H1 (cell line): ENCODE measurements at regions not wholly inside any gene's neighbourhood (a gene's known extent, or its start where the extent isn't known, plus 50 kb on each side); places are given as distances from the start of the nearest gene placed in this dataset.

Experiments
- ATF3 ChIP-seq: IDR thresholded peaks from 2 replicates; pipeline ENCODE4 v1.6.1; 2011; ENCODE audit warnings: low read depth, mild to moderate bottlenecking, low read length; ENCODE audit not compliant: insufficient read depth
- BRCA1 ChIP-seq: IDR thresholded peaks from 2 replicates; pipeline ENCODE4 v1.6.1; 2012; ENCODE audit warnings: low read depth, low read length, improper control_type of control experiment
- CREB1 ChIP-seq: IDR thresholded peaks from 2 replicates; pipeline ENCODE4 v1.6.1; 2012; ENCODE audit warnings: inconsistent platforms
- CTCF ChIP-seq, 3 experiments: IDR thresholded peaks; 1 replicate in 2 of 3; 2 replicates in 1 of 3; pipeline versions ENCODE4 v1.5.1 to v1.6.1; 2011; ENCODE audit warnings: low read length in 3 of 3, mild to moderate bottlenecking in 3 of 3, inconsistent platforms in 2 of 3, low read depth in 1 of 3, moderate library complexity in 1 of 3; ENCODE audit not compliant: insufficient read depth in 1 of 3; ENCODE audit errors: control extremely low read depth in 1 of 3
- GABPA ChIP-seq: IDR thresholded peaks from 2 replicates; pipeline ENCODE4 v1.6.1; 2011; ENCODE audit warnings: mild to moderate bottlenecking, low read length, moderate library complexity, borderline replicate concordance; ENCODE audit not compliant: insufficient read depth
- KDM5A ChIP-seq: fragments of 200-600 bp; IDR thresholded peaks from 2 replicates; pipeline ENCODE4 v1.7.1; 2012; ENCODE audit warnings: mild to moderate bottlenecking, low read length, inconsistent platforms, mixed read lengths
- POLR2A ChIP-seq, 2 experiments: IDR thresholded peaks; 1 replicate in 1 of 2; 2 replicates in 1 of 2; pipeline ENCODE4 v1.6.1; 2011; ENCODE audit warnings: low read depth in 2 of 2, low read length in 2 of 2, mild to moderate bottlenecking in 2 of 2; ENCODE audit errors: control extremely low read depth in 1 of 2
- RAD21 ChIP-seq, 2 experiments: IDR thresholded peaks in 1 of 2; conservative IDR thresholded peaks in 1 of 2; 2 replicates each; pipeline ENCODE4 v1.6.1; 2011; ENCODE audit warnings: low read depth in 2 of 2, low read length in 2 of 2, improper control_type of control experiment in 1 of 2, inconsistent platforms in 1 of 2, mild to moderate bottlenecking in 1 of 2, moderate library complexity in 1 of 2
- SP4 ChIP-seq: IDR thresholded peaks from 2 replicates; pipeline ENCODE4 v1.6.1; 2012; ENCODE audit warnings: low read length, inconsistent platforms
- SUZ12 ChIP-seq: fragments of 200-600 bp; sonication (generic); IDR thresholded peaks from 2 replicates; pipeline ENCODE4 v1.6.1; 2012; ENCODE audit warnings: mild to moderate bottlenecking, inconsistent platforms, low read length, moderate library complexity, mixed read lengths
- ZNF274 ChIP-seq: IDR thresholded peaks from 2 replicates; pipeline ENCODE4 v1.7.0; 2012; ENCODE audit warnings: low read length, borderline replicate concordance; ENCODE audit errors: extremely low read depth

GRCh38 chr18:22697561-22697960 is 235.6 kb upstream of the RBBP8 start:
- TF ChIP-seq SUZ12 (no peak), CTCF (IDR thresholded peaks at IDR 0.05; ENCODE audit: control extremely low read depth in 1 of 3, insufficient read depth in 1 of 3, low read depth in 1 of 3, low read length in 3 of 3) (no peak), ATF3 (no peak), BRCA1 (no peak), SP4 (no peak), CREB1 (no peak), POLR2A (IDR thresholded peaks at IDR 0.05; ENCODE audit: control extremely low read depth in 1 of 2, low read depth in 2 of 2, low read length in 2 of 2) (no peak), GABPA (no peak), RAD21 (IDR thresholded peaks at IDR 0.05 in 1 of 2, conservative IDR thresholded peaks at IDR 0.05 in 1 of 2; ENCODE audit: low read depth in 2 of 2, low read length in 2 of 2) (no peak), KDM5A (no peak), ZNF274 (no peak)
